Type B pancreatic cell (in vitro differentiated cells): ENCODE measurements at regions not wholly inside any gene's neighbourhood (a gene's known extent, or its start where the extent isn't known, plus 50 kb on each side); places are given as distances from the start of the nearest gene placed in this dataset.

Experiments used
- DNase-seq: peaks from one replicate; pipeline ENCODE4 v3.0.0; 2021; ENCODE audit warnings: mixed read lengths; ENCODE audit not compliant: unreplicated experiment; ENCODE audit errors: extremely low spot score
- H3K27ac Mint-ChIP-seq: 2 replicates; pipeline ENCODE4 v1.8.0; 2021; ENCODE audit warnings: mild to moderate bottlenecking, mixed read lengths
- H3K27me3 Mint-ChIP-seq: 2 replicates; pipeline ENCODE4 v1.8.0; 2021; ENCODE audit warnings: mixed read lengths
- H3K36me3 Mint-ChIP-seq: 2 replicates; pipeline ENCODE4 v1.8.0; 2021; ENCODE audit warnings: mixed read lengths
- H3K4me1 Mint-ChIP-seq: one replicate; pipeline ENCODE4 v1.8.0; 2021; ENCODE audit warnings: mixed read lengths; ENCODE audit not compliant: unreplicated experiment
- H3K4me3 Mint-ChIP-seq: 2 replicates; pipeline ENCODE4 v1.8.0; 2021; ENCODE audit warnings: mild to moderate bottlenecking, mixed read lengths
- H3K9me3 Mint-ChIP-seq: 2 replicates; pipeline ENCODE4 v1.8.0; 2021; ENCODE audit warnings: mixed read lengths
- TF ChIP-seq, protein P1 (sequence below): fragments of 200-600 bp; sonication (generic); conservative IDR thresholded peaks from 2 replicates; pipeline ENCODE4 v1.5.0; 2021; ENCODE audit warnings: antibody characterized with exemption, mild to moderate bottlenecking

DNA sequence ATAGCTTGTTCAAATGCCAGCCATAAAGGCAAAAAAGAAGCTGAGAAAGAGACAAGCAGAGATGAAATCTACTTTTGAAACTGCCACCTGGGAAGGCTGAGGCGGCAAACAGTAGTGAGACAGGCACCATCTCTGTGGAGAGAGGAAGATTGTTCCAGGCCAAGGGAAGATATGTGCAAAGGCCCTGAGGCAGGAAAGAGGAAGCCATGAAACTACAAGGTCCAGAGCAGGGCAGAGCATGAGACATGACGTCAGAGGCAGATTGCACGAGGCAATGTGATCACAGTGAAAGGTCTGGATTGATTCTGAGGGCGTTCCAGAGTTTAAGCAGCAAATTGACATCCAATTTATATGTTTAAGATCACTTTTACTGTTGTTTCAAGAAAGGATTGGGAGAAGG, 226.1 kb downstream of the QDPR start:
- no peak for DNase-seq
- Mint-ChIP-seq H3K36me3 (no peaks in the 10 kb centered on the region), H3K4me1 (peaks cover 7% of the 10 kb centered on the region)

DNA sequence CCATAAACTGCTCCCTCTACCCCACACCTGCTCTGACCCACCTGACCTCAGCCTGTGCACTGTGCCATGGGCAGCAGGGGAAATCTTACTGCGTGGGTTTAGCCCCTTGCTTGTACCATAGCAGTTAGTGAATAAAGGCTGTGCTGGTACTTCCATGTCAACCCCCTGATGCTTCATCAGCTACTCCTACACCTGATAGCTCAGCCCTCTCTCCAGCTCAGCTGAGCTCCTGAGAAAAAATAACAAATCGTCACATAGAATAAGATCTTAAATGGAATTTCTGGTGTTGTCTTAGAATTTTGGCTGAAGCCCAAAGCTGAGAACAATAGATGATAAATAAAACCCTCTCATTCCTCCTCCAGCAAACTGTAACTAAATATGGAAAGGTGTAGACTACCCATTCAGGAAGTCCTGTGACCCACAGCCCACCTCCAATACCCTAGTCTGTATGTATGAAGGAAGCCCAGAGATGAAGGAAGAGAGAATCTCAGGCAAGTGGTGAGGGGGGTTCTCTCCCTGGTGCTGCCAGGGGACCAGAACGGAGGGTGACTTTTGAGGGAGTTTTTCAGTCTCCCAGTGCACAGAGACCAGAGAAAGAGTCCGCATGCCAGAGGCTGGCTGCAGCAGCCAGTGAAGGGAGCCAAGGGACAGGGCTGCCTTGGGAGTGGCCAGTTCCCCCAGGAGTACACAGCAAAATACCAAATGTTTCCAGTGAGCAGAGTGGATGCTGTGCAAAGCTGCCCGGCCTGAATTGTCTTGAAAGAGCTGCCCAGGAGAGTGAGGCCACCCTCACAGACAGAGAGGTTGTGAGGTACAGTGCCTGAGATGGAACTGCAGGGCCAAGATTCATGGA, 227.3 kb downstream of the QDPR start:
- H3K27me3 Mint-ChIP-seq, result no peaks in the 10 kb centered on the region
- DNase-seq, result no peak
- peaks cover 7% of the 10 kb centered on the region for H3K4me1 Mint-ChIP-seq
- no peaks in the 10 kb centered on the region for H3K36me3 Mint-ChIP-seq
- H3K27ac Mint-ChIP-seq, result no peak overlapping the region
- H3K9me3 Mint-ChIP-seq, result peaks cover 4% of the 10 kb centered on the region
- TF ChIP-seq, protein P1, sequence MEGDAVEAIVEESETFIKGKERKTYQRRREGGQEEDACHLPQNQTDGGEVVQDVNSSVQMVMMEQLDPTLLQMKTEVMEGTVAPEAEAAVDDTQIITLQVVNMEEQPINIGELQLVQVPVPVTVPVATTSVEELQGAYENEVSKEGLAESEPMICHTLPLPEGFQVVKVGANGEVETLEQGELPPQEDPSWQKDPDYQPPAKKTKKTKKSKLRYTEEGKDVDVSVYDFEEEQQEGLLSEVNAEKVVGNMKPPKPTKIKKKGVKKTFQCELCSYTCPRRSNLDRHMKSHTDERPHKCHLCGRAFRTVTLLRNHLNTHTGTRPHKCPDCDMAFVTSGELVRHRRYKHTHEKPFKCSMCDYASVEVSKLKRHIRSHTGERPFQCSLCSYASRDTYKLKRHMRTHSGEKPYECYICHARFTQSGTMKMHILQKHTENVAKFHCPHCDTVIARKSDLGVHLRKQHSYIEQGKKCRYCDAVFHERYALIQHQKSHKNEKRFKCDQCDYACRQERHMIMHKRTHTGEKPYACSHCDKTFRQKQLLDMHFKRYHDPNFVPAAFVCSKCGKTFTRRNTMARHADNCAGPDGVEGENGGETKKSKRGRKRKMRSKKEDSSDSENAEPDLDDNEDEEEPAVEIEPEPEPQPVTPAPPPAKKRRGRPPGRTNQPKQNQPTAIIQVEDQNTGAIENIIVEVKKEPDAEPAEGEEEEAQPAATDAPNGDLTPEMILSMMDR, result no peak
- no peak overlapping the region for H3K4me3 Mint-ChIP-seq

More for the DNA sequence above, 226.1 kb downstream of the QDPR start:
- Mint-ChIP-seq H3K27ac (no peak overlapping the region), H3K4me3 (no peak overlapping the region), H3K27me3 (no peaks in the 10 kb centered on the region), H3K9me3 (peaks cover 4% of the 10 kb centered on the region)
- TF ChIP-seq, protein P1, result no peak

DNA sequence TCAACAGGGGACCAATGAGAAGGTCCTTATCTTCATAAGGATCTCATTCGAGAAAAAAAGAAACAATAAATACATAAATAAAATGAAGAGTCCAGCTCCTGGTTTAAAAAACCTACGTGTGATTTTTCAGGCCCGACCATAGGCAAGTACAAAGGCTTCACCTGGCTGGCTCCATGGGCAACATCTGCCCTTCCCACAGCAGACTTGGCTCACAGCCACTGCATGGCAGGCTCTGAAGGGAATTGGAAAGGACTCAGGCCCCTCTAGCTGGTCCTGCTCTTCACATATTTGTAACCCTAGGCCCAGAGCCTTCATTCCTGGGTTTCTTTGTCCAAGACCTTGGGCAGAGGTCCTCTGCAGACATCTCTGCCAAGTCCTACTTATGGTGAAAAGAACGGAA, 228.1 kb downstream of the QDPR start:
- peaks cover 7% of the 10 kb centered on the region for H3K4me1 Mint-ChIP-seq
- no peak for DNase-seq
- H3K27ac Mint-ChIP-seq, result no peak overlapping the region
- no peaks in the 10 kb centered on the region for H3K36me3 Mint-ChIP-seq
- no peaks in the 10 kb centered on the region for H3K27me3 Mint-ChIP-seq
- peaks cover 4% of the 10 kb centered on the region for H3K9me3 Mint-ChIP-seq
- TF ChIP-seq, protein P1, result no peak
- H3K4me3 Mint-ChIP-seq, result no peak overlapping the region

DNA sequence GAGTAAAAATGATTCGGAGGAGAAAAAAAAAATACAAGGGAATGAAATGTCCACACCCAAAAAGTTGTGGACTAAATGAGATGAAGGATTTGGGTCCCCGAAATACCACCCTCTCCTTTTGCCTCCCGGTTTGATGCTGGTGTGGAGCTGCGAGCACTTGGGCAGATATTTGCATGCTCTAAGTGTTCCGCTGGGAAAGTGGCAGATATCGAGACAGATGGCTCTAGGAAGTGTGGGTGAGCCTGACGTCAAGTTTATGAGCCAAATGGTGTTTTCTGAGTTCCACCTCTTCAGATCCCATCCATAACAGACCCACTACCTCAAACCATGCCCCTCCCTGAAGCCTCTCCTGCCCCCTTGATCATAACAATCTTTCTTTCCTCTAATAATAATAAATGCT, 228.6 kb downstream of the QDPR start:
- TF ChIP-seq, protein P1, result no peak
- Mint-ChIP-seq H3K27ac (no peak overlapping the region), H3K4me1 (peaks cover 7% of the 10 kb centered on the region), H3K27me3 (no peaks in the 10 kb centered on the region), H3K9me3 (peaks cover 4% of the 10 kb centered on the region), H3K4me3 (no peak overlapping the region), H3K36me3 (no peaks in the 10 kb centered on the region)
- no peak for DNase-seq

DNA sequence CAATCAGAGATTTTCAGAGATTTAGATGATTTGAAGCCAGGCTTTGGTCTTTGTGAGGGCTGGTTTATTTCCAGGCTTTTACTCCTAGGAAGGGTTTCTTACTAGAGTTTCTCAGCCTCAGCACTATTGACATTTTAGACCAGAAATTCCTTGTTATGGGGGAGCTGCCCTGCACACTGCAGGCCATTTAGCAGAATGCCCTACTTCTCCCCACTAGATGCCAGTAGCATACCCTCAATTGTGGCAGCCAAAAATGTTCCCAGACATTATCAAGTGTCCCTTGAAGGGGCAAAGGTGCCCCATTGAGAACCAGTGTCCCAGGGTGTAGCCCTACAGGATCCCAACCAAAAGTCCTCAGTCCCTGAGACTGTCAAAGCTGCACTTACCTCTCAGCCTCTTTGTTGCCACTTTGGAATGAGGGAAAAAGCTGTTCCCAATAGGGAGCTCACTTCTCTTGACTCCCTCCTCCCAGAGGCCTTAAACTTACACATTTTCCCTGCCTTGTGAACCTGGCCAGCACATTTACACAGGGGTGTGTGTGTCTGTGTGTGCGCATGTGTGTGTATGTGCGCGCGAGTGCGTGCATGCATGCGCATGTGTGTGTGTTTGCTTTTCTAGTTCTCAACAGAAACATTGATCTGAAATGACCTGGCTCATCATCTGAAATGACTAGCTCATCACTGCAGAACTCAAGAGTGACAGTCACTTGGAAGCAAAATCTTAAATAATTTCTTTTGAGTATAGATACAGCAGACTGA, 231.4 kb downstream of the QDPR start:
- TF ChIP-seq, protein P1, result no peak
- Mint-ChIP-seq H3K27me3 (no peaks in the 10 kb centered on the region), H3K4me3 (no peak overlapping the region), H3K4me1 (peaks cover 16% of the 10 kb centered on the region), H3K36me3 (no peaks in the 10 kb centered on the region), H3K9me3 (no peaks in the 10 kb centered on the region), H3K27ac (no peak overlapping the region)
- DNase-seq, result no peak
